Esophagus squamous epithelium (tissue), 5 donors: ENCODE measurements at regions not wholly inside any gene's neighbourhood (a gene's known extent, or its start where the extent isn't known, plus 50 kb on each side); places are given as distances from the start of the nearest gene placed in this dataset.

Experiments
- DNase-seq: peaks from one replicate; lab custom pipeline; 2025; lab: John Stamatoyannopoulos, UW
- H3K27ac ChIP-seq, 4 donors: fragments of 200-600 bp; sonication (generic); one replicate each; pipeline ENCODE4 v1.5.1; 2016 to 2019; ENCODE audit warnings: mild to moderate bottlenecking in 1 of 4
- H3K27me3 ChIP-seq, 4 donors: fragments of 200-600 bp; sonication (generic); 1 replicate in 3 of 4; 2 replicates in 1 of 4; pipeline versions ENCODE4 v1.5.1 to v1.6.0; 2017 to 2021; ENCODE audit warnings: antibody characterized with exemption in 1 of 4
- H3K36me3 ChIP-seq, 3 donors: fragments of 200-600 bp; sonication (generic); one replicate each; pipeline ENCODE4 v1.5.1; 2016 to 2019
- H3K4me1 ChIP-seq, 3 donors: fragments of 200-600 bp; sonication (generic); one replicate each; pipeline ENCODE4 v1.5.1; 2017 to 2019
- H3K4me3 ChIP-seq, 4 donors: fragments of 200-600 bp; sonication (generic); 1 replicate in 3 of 4; 2 replicates in 1 of 4; pipeline ENCODE4 v1.5.1; 2016 to 2019; ENCODE audit warnings: mild to moderate bottlenecking in 2 of 4, moderate library complexity in 1 of 4
- H3K9me3 ChIP-seq, 3 donors: fragments of 200-600 bp; sonication (generic); one replicate each; pipeline ENCODE4 v1.5.1; 2016 to 2019
- POLR2A ChIP-seq, 4 donors: fragments of 450-650 bp; IDR thresholded peaks; one replicate each; pipeline ENCODE4 v1.6.1; 2017; ENCODE audit warnings: antibody characterized with exemption in 4 of 4, mild to moderate bottlenecking in 4 of 4, moderate library complexity in 3 of 4
- WGBS, 2 donors: methylation state at CpG; one replicate each; pipeline ENCODE4 v1.1.5; 2018; 5-methylcytosine and 5-hydroxymethylcytosine counted together
- intact Hi-C: fragments of 100-400 bp; cut with DNase I; formaldehyde crosslinking; loops from one replicate; pipeline ENCODE4 v1.15.0; 2022
- TF ChIP-seq, protein P1 (sequence below), 6 experiments: fragments of 450-650 bp in 4 of 6; fragments of 200-600 bp in 2 of 6; sonication (generic) in 2 of 6; IDR thresholded peaks; one replicate each; pipeline ENCODE4 v1.5.1; 2016 to 2019; ENCODE audit warnings: antibody characterized with exemption in 6 of 6, mild to moderate bottlenecking in 4 of 6, moderate library complexity in 4 of 6
- donor health status: DM: yes; HTN: yes; CAD: no.

DNA sequence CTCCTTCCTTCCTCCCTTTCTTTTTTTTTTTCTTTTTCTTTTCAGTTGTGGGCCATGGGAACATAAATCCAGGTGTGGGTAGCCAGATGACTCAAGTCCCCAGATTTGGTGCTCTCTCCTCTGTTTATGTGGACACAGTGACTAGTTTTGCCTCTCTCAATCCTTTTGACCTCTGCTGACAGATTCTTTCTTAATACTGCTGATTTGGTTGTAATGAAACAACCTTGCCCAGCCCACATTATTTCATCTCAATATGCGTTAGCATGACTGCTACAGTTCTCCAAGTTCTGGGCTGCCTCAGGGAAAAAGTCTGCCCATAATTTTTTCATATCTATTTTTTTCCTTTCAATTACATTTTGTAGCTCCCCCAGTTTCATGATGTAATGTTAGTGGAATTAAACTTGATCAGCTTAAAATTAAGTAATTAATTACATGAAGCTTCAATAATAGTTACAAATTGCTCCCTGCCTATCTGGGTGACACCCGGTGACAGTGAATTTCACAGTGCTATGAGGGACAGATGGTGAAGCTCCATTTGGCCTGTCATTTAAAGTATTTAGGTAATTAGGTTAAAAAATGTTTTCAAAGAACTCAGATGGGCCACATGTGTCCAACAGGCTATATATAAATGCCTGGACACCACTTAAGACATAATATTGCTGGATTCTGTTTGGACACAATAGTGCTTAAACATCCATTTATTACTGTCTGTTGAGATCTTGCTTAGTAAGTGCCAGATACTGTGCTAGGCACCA lies 118.8 kb upstream of the FRY start:
- intact Hi-C loops: loop anchor here (10.0 kb wide), 1 partner anchor 402 kb away; the partner anchor contains the start of genes BRCA2 and ZAR1L
- DNase-seq: no peak
- TF ChIP-seq, protein P1, sequence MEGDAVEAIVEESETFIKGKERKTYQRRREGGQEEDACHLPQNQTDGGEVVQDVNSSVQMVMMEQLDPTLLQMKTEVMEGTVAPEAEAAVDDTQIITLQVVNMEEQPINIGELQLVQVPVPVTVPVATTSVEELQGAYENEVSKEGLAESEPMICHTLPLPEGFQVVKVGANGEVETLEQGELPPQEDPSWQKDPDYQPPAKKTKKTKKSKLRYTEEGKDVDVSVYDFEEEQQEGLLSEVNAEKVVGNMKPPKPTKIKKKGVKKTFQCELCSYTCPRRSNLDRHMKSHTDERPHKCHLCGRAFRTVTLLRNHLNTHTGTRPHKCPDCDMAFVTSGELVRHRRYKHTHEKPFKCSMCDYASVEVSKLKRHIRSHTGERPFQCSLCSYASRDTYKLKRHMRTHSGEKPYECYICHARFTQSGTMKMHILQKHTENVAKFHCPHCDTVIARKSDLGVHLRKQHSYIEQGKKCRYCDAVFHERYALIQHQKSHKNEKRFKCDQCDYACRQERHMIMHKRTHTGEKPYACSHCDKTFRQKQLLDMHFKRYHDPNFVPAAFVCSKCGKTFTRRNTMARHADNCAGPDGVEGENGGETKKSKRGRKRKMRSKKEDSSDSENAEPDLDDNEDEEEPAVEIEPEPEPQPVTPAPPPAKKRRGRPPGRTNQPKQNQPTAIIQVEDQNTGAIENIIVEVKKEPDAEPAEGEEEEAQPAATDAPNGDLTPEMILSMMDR (IDR thresholded peaks at IDR 0.05): no peak
- TF ChIP-seq POLR2A (IDR thresholded peaks at IDR 0.05): no peak
- Histone ChIP-seq H3K4me3 (no peak overlapping the region), H3K27ac (no peak overlapping the region), H3K36me3 (no peaks in the 10 kb centered on the region), H3K27me3 (no peaks in the 10 kb centered on the region), H3K4me1 (peaks cover 0 to 24% (median 4%) of the 10 kb centered on the region in 3 donors), H3K9me3 (no peaks in the 10 kb centered on the region)
- 49 to 81% methylated on average over 2 of the region's 2 CpGs for WGBS, 2 donors

GRCh38 chr13:31913459-31913858 lies 118.1 kb upstream of the FRY start:
- H3K4me3 ChIP-seq: no peak overlapping the region
- H3K27me3 ChIP-seq: no peaks in the 10 kb centered on the region
- H3K36me3 ChIP-seq: no peaks in the 10 kb centered on the region
- no peak for TF ChIP-seq POLR2A (IDR thresholded peaks at IDR 0.05)
- TF ChIP-seq, protein P1 (IDR thresholded peaks at IDR 0.05): no peak
- 80 to 91% methylated on average over 2 of the region's 2 CpGs for WGBS, 2 donors
- no peak for DNase-seq
- H3K9me3 ChIP-seq: no peaks in the 10 kb centered on the region
- H3K27ac ChIP-seq: no peak overlapping the region
- intact Hi-C loops: loop anchor here (10.0 kb wide), 1 partner anchor 401 kb away; the partner anchor contains the start of genes BRCA2 and ZAR1L
- peaks cover 0 to 22% (median 4%) of the 10 kb centered on the region in 3 donors for H3K4me1 ChIP-seq

DNA sequence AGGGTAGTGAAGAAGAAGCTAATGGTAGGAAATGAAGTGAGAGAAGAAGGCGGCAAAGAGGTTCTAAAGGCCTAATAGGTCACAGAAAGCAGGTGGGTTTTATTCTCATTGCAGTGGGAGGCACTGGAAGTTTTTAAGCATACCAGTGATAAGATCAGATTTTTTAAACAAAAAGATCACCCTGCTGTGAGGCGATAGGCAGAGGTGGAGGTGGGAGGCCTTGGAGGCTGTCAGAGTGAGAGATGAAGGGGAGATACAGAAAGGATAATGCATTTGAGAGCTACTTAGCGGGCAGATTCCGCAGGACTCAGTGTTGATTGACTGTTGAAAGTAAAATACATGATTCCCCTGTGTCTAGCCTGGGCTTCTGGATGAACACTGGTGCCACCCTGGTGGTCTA lies 116.7 kb upstream of the FRY start:
- no peaks in the 10 kb centered on the region for H3K27me3 ChIP-seq
- no peak overlapping the region for H3K4me3 ChIP-seq
- 98 to 99% methylated on average over 4 of the region's 4 CpGs for WGBS, 2 donors
- no peak for TF ChIP-seq POLR2A (IDR thresholded peaks at IDR 0.05)
- TF ChIP-seq, protein P1 (IDR thresholded peaks at IDR 0.05): no peak
- peaks cover 0 to 8% (median 0%) of the 10 kb centered on the region in 3 donors for H3K4me1 ChIP-seq
- H3K27ac ChIP-seq: no peak overlapping the region
- H3K36me3 ChIP-seq: no peaks in the 10 kb centered on the region
- intact Hi-C loops: loop anchor here (10.0 kb wide), 1 partner anchor 400 kb away; the partner anchor contains the start of genes BRCA2 and ZAR1L
- H3K9me3 ChIP-seq: no peaks in the 10 kb centered on the region
- DNase-seq: no peak

GRCh38 chr13:31918707-31919106 lies 112.9 kb upstream of the FRY start:
- Histone ChIP-seq H3K27ac (no peak overlapping the region), H3K9me3 (no peaks in the 10 kb centered on the region), H3K4me1 (peaks cover 0 to 3% (median 0%) of the 10 kb centered on the region in 3 donors), H3K36me3 (no peaks in the 10 kb centered on the region), H3K27me3 (no peaks in the 10 kb centered on the region), H3K4me3 (no peak overlapping the region)
- intact Hi-C loops: loop anchor here (10.0 kb wide), 1 partner anchor 396 kb away; the partner anchor contains the start of genes BRCA2 and ZAR1L
- no peak for TF ChIP-seq POLR2A (IDR thresholded peaks at IDR 0.05)
- TF ChIP-seq, protein P1 (IDR thresholded peaks at IDR 0.05): no peak
- 72 to 86% methylated on average over 2 of the region's 2 CpGs for WGBS, 2 donors
- no peak for DNase-seq

- intact Hi-C loops: loop anchor here (10.0 kb wide), 1 partner anchor 396 kb away; the partner anchor contains the start of genes BRCA2 and ZAR1L
- Histone ChIP-seq H3K27ac (no peak overlapping the region), H3K36me3 (no peaks in the 10 kb centered on the region), H3K9me3 (no peaks in the 10 kb centered on the region), H3K4me3 (no peak overlapping the region), H3K4me1 (peaks cover 0 to 3% (median 0%) of the 10 kb centered on the region in 3 donors), H3K27me3 (no peaks in the 10 kb centered on the region)
- WGBS, 2 donors: 83 to 93% methylated on average over 2 of the region's 2 CpGs
- TF ChIP-seq POLR2A (IDR thresholded peaks at IDR 0.05): no peak
- TF ChIP-seq, protein P1 (IDR thresholded peaks at IDR 0.05): no peak
- no peak for DNase-seq
Observed at GRCh38 chr13:31919241-31919640, 112.3 kb upstream of the FRY start.
